Activated CD4-positive, alpha-beta T cell treated with anti-CD3 and anti-CD28 coated beads, Interleukin-2, Interleukin-6, amounts not matched to agents 100 ng/mL and 50 ng/mL, durations not matched to agents 16 hours and 8 hours (primary cell): ENCODE measurements at regions not wholly inside any gene's neighbourhood (a gene's known extent, or its start where the extent isn't known, plus 50 kb on each side); places are given as distances from the start of the nearest gene placed in this dataset.
"Not testable (repeated sequence)": the region's sequence is repeated elsewhere in the genome, so short reads cannot be mapped to it uniquely, and the experiment has no call there.

Experiments
- DNase-seq: peaks from one replicate; pipeline ENCODE4 v3.0.0-alpha.2; 2020

- no peak for DNase-seq
These were observed 55.1 kb upstream of the STARD13 start for GRCh38 chr13:33340631-33341030.

- no peak for DNase-seq
These were observed 56.4 kb upstream of the STARD13 start for GRCh38 chr13:33341861-33342452.

- DNase-seq, result no peak
These were observed 60.3 kb upstream of the STARD13 start for GRCh38 chr13:33345842-33346241.

- no peak for DNase-seq
These were observed 62.3 kb upstream of the STARD13 start for GRCh38 chr13:33347861-33348260.

- DNase-seq, result no peak
These were observed 62.8 kb upstream of the STARD13 start for GRCh38 chr13:33348366-33348765.

GRCh38 chr13:33349288-33349985 lies 63.9 kb upstream of the STARD13 start:
- no peak for DNase-seq

- no peak for DNase-seq
These were observed 64.7 kb upstream of the STARD13 start for GRCh38 chr13:33349986-33350826.

GRCh38 chr13:33351319-33351718 lies 65.8 kb upstream of the STARD13 start:
- DNase-seq, result no peak

GRCh38 chr13:33352041-33352440 lies 66.5 kb upstream of the STARD13 start:
- no peak for DNase-seq

GRCh38 chr13:33352526-33352925 lies 67.0 kb upstream of the STARD13 start:
- no peak for DNase-seq

GRCh38 chr13:33353210-33353609 lies 67.7 kb upstream of the STARD13 start:
- DNase-seq, result no peak

GRCh38 chr13:33353646-33354045 lies 68.1 kb upstream of the STARD13 start:
- DNase-seq, result no peak

- DNase-seq, result no peak
These were observed 69.8 kb upstream of the STARD13 start for GRCh38 chr13:33355201-33355895.

- DNase-seq, result not testable (repeated sequence)
These were observed 72.5 kb upstream of the STARD13 start for GRCh38 chr13:33358076-33358475.

- DNase-seq, result no peak
These were observed 77.6 kb upstream of the STARD13 start for GRCh38 chr13:33362986-33363727.

GRCh38 chr13:33364192-33364591 lies 78.6 kb upstream of the STARD13 start:
- no peak for DNase-seq

GRCh38 chr13:33366469-33367062 lies 81.0 kb upstream of the STARD13 start:
- no peak for DNase-seq

GRCh38 chr13:33367171-33367895 lies 81.8 kb upstream of the STARD13 start:
- DNase-seq, result no peak

- no peak for DNase-seq
These were observed 82.4 kb upstream of the STARD13 start for GRCh38 chr13:33367926-33368325.

GRCh38 chr13:33369073-33369472 lies 83.5 kb upstream of the STARD13 start:
- no peak for DNase-seq

GRCh38 chr13:33372251-33372919 lies 86.8 kb upstream of the STARD13 start:
- no peak for DNase-seq
